ENCODE measurements at regions not wholly inside any gene's neighbourhood (a gene's known extent, or its start where the extent isn't known, plus 50 kb on each side); places are given as distances from the start of the nearest gene placed in this dataset.

GRCh38 chr5:144076521-144077083 lies 93.9 kb downstream of the YIPF5 start:
- Histone ChIP-seq H3K36me3 (no peaks in the 10 kb centered on the region), H3K4me3 (no peak overlapping the region), H3K27ac (no peak overlapping the region), H3K9me3 (no peaks in the 10 kb centered on the region), H3K27me3 (no peaks in the 10 kb centered on the region), H3K4me1 (no peaks in the 10 kb centered on the region)
- no peak for DNase-seq (ENCODE audit: low spot score in 2 of 2)
- TF ChIP-seq POLR2A (IDR thresholded peaks at IDR 0.05): no peak
- TF ChIP-seq CTCF (IDR thresholded peaks at IDR 0.05): no peak
- TF ChIP-seq POLR2AphosphoS5 (IDR thresholded peaks at IDR 0.05): no peak
- TF ChIP-seq EP300 (IDR thresholded peaks at IDR 0.05): no peak
- 21% methylated on average over 1 of the region's 1 CpG for WGBS

- DNase-seq (ENCODE audit: low spot score in 2 of 2): no peak
- 98% methylated on average over 1 of the region's 1 CpG for WGBS
- Histone ChIP-seq H3K4me1 (no peaks in the 10 kb centered on the region), H3K4me3 (no peak overlapping the region), H3K27me3 (no peaks in the 10 kb centered on the region), H3K27ac (no peak overlapping the region), H3K9me3 (no peaks in the 10 kb centered on the region), H3K36me3 (no peaks in the 10 kb centered on the region)
- TF ChIP-seq POLR2AphosphoS5 (IDR thresholded peaks at IDR 0.05) (no peak), EP300 (IDR thresholded peaks at IDR 0.05) (no peak), POLR2A (IDR thresholded peaks at IDR 0.05) (no peak), CTCF (IDR thresholded peaks at IDR 0.05) (no peak)
Observed at GRCh38 chr5:144083185-144083584, 87.3 kb downstream of the YIPF5 start.

GRCh38 chr5:144084971-144085370 lies 85.5 kb downstream of the YIPF5 start:
- H3K27ac ChIP-seq: no peak overlapping the region
- DNase-seq (ENCODE audit: low spot score in 2 of 2): no peak
- no peaks in the 10 kb centered on the region for H3K27me3 ChIP-seq
- no peaks in the 10 kb centered on the region for H3K9me3 ChIP-seq
- H3K4me3 ChIP-seq: no peak overlapping the region
- 79% methylated on average over 2 of the region's 2 CpGs for WGBS
- no peaks in the 10 kb centered on the region for H3K36me3 ChIP-seq
- peaks cover 6% of the 10 kb centered on the region for H3K4me1 ChIP-seq
- TF ChIP-seq CTCF (IDR thresholded peaks at IDR 0.05) (no peak), EP300 (IDR thresholded peaks at IDR 0.05) (no peak), POLR2AphosphoS5 (IDR thresholded peaks at IDR 0.05) (no peak), POLR2A (IDR thresholded peaks at IDR 0.05) (no peak)

GRCh38 chr5:144085381-144085780 lies 85.1 kb downstream of the YIPF5 start:
- Histone ChIP-seq H3K4me1 (peaks cover 6% of the 10 kb centered on the region), H3K27me3 (no peaks in the 10 kb centered on the region), H3K27ac (no peak overlapping the region), H3K36me3 (no peaks in the 10 kb centered on the region), H3K9me3 (no peaks in the 10 kb centered on the region), H3K4me3 (no peak overlapping the region)
- no peak for DNase-seq (ENCODE audit: low spot score in 2 of 2)
- TF ChIP-seq CTCF (IDR thresholded peaks at IDR 0.05) (no peak), EP300 (IDR thresholded peaks at IDR 0.05) (no peak), POLR2A (IDR thresholded peaks at IDR 0.05) (no peak), POLR2AphosphoS5 (IDR thresholded peaks at IDR 0.05) (no peak)
- WGBS: 84% methylated on average over 3 of the region's 3 CpGs

- Histone ChIP-seq H3K36me3 (no peaks in the 10 kb centered on the region), H3K9me3 (no peaks in the 10 kb centered on the region), H3K4me1 (peaks cover 6% of the 10 kb centered on the region), H3K27me3 (no peaks in the 10 kb centered on the region), H3K27ac (no peak overlapping the region), H3K4me3 (no peak overlapping the region)
- TF ChIP-seq POLR2A (IDR thresholded peaks at IDR 0.05) (no peak), CTCF (IDR thresholded peaks at IDR 0.05) (no peak), EP300 (IDR thresholded peaks at IDR 0.05) (no peak), POLR2AphosphoS5 (IDR thresholded peaks at IDR 0.05) (no peak)
- 53% methylated on average over 3 of the region's 3 CpGs for WGBS
- no peak for DNase-seq (ENCODE audit: low spot score in 2 of 2)
Observed at GRCh38 chr5:144086295-144086694, 84.2 kb downstream of the YIPF5 start.

Data from suprapubic skin (tissue), 4 donors.